GM23338 (cell line): ENCODE measurements at regions not wholly inside any gene's neighbourhood (a gene's known extent, or its start where the extent isn't known, plus 50 kb on each side); places are given as distances from the start of the nearest gene placed in this dataset.

ENCODE experiments used
- ATAC-seq: fragments of 200-7000 bp; cut with Tn5 transposase; 3 replicates; pipeline ENCODE4 v1.9.1; 2020
- DNase-seq: peaks from one replicate; pipeline ENCODE4 v3.0.0-alpha.2; 2015; ENCODE audit warnings: low spot score
- H2AFZ ChIP-seq: fragments of 200-600 bp; sonication (generic); 2 replicates; pipeline ENCODE4 v1.8.0; 2016; ENCODE audit warnings: antibody characterized with exemption, mild to moderate bottlenecking, moderate library complexity
- H3F3A ChIP-seq: fragments of 200-600 bp; sonication (generic); replicated peaks from 2 replicates; pipeline ENCODE4 v1.8.0; 2017; ENCODE audit warnings: antibody characterized with exemption, mixed run types, low read depth
- H3K27ac ChIP-seq: fragments of 200-600 bp; sonication (generic); 2 replicates; pipeline ENCODE4 v1.6.1; 2016; ENCODE audit warnings: low read depth
- H3K27me3 ChIP-seq: fragments of 200-600 bp; sonication (generic); 2 replicates; pipeline ENCODE4 v1.8.0; 2016; ENCODE audit warnings: mild to moderate bottlenecking, mixed run types, moderate library complexity; ENCODE audit not compliant: insufficient read depth
- H3K36me3 ChIP-seq: fragments of 200-600 bp; sonication (generic); 2 replicates; pipeline ENCODE4 v1.8.0; 2016; ENCODE audit warnings: mild to moderate bottlenecking; ENCODE audit not compliant: insufficient read depth
- H3K4me1 ChIP-seq: fragments of 200-600 bp; sonication (generic); 2 replicates; pipeline ENCODE4 v1.8.0; 2016; ENCODE audit warnings: mild to moderate bottlenecking, moderate library complexity; ENCODE audit not compliant: insufficient read depth
- H3K4me2 ChIP-seq: fragments of 200-600 bp; sonication (generic); 2 replicates; pipeline ENCODE4 v1.7.1; 2017; ENCODE audit warnings: mixed run types
- H3K4me3 ChIP-seq: fragments of 200-600 bp; sonication (generic); 2 replicates; pipeline ENCODE4 v1.6.1; 2016; ENCODE audit warnings: mixed run types
- H3K79me2 ChIP-seq: fragments of 200-600 bp; sonication (generic); replicated peaks from 2 replicates; pipeline ENCODE4 v1.8.0; 2017; ENCODE audit warnings: mild to moderate bottlenecking; ENCODE audit not compliant: insufficient read depth
- H3K9me2 ChIP-seq: fragments of 200-600 bp; sonication (generic); 2 replicates; pipeline ENCODE4 v1.8.0; 2017; ENCODE audit not compliant: insufficient read depth
- H4K20me1 ChIP-seq: fragments of 200-600 bp; sonication (generic); replicated peaks from 2 replicates; pipeline ENCODE4 v1.8.0; 2017; ENCODE audit warnings: mild to moderate bottlenecking; ENCODE audit not compliant: insufficient read depth
- H3K27ac Mint-ChIP-seq: 2 replicates; pipeline ENCODE4 v1.8.0; 2020; ENCODE audit warnings: inconsistent platforms, mild to moderate bottlenecking, moderate library complexity, mixed read lengths
- H3K27me3 Mint-ChIP-seq: 3 replicates; pipeline ENCODE4 v1.8.0; 2022; ENCODE audit warnings: low read depth, mild to moderate bottlenecking, moderate library complexity, mixed read lengths, inconsistent platforms; ENCODE audit not compliant: insufficient read depth, poor library complexity
- H3K36me3 Mint-ChIP-seq: 3 replicates; pipeline ENCODE4 v1.8.0; 2021; ENCODE audit warnings: low read depth, mild to moderate bottlenecking, inconsistent platforms, moderate library complexity, mixed read lengths
- H3K4me1 Mint-ChIP-seq: 3 replicates; pipeline ENCODE4 v1.8.0; 2020; ENCODE audit warnings: mild to moderate bottlenecking, inconsistent platforms, mixed read lengths
- H3K4me3 Mint-ChIP-seq: 3 replicates; pipeline ENCODE4 v1.8.0; 2021; ENCODE audit warnings: moderate library complexity, mild to moderate bottlenecking, inconsistent platforms, mixed read lengths
- H3K9me3 Mint-ChIP-seq: 3 replicates; pipeline ENCODE4 v1.8.0; 2020; ENCODE audit warnings: moderate library complexity, mild to moderate bottlenecking, inconsistent platforms, mixed read lengths
- CREB1 ChIP-seq: fragments of 250-450 bp; sonication (Bioruptor Pico); IDR thresholded peaks from 2 replicates; pipeline ENCODE4 v1.5.0; 2020; ENCODE audit warnings: low read depth, mild to moderate bottlenecking, moderate library complexity
- CTCF ChIP-seq, 2 experiments: fragments of 200-600 bp in 1 of 2; sonication (generic) in 1 of 2; conservative IDR thresholded peaks; 2 replicates each; pipeline versions ENCODE4 v1.5.1 to v1.6.1; 2016 to 2017; ENCODE audit warnings: antibody characterized with exemption in 2 of 2, low read depth in 2 of 2, mild to moderate bottlenecking in 2 of 2, moderate library complexity in 1 of 2
- EZH2 ChIP-seq: fragments of 200-600 bp; sonication (generic); IDR thresholded peaks from one replicate; pipeline ENCODE4 v1.8.0; 2017; ENCODE audit warnings: antibody characterized with exemption, mild to moderate bottlenecking, low read depth; ENCODE audit not compliant: unreplicated experiment
- EZH2phosphoT487 ChIP-seq: fragments of 200-600 bp; sonication (generic); IDR thresholded peaks from one replicate; pipeline ENCODE4 v1.8.1; 2018; ENCODE audit warnings: antibody characterized with exemption; ENCODE audit not compliant: unreplicated experiment
- JUNB ChIP-seq: IDR thresholded peaks from one replicate; pipeline ENCODE4 v1.6.1; 2016; ENCODE audit warnings: antibody characterized with exemption; ENCODE audit not compliant: unreplicated experiment
- NANOG ChIP-seq: IDR thresholded peaks from 2 replicates; pipeline ENCODE4 v1.6.1; 2016; ENCODE audit warnings: antibody characterized with exemption, borderline replicate concordance
- POLR2AphosphoS5 ChIP-seq: IDR thresholded peaks from 2 replicates; pipeline ENCODE4 v1.6.1; 2016; ENCODE audit warnings: antibody characterized with exemption, low read depth
- REST ChIP-seq: IDR thresholded peaks from one replicate; pipeline ENCODE4 v1.6.1; 2018; ENCODE audit warnings: antibody characterized with exemption; ENCODE audit not compliant: unreplicated experiment
- STAT1 ChIP-seq: IDR thresholded peaks from one replicate; pipeline ENCODE4 v1.6.1; 2016; ENCODE audit warnings: antibody characterized with exemption; ENCODE audit not compliant: unreplicated experiment
- ZNF114 ChIP-seq: fragments of 250-450 bp; sonication (Bioruptor Pico); IDR thresholded peaks from 2 replicates; pipeline ENCODE4 v1.5.0; 2020; ENCODE audit warnings: mild to moderate bottlenecking, moderate library complexity
- ZNF331 ChIP-seq: fragments of 250-450 bp; sonication (Bioruptor Pico); IDR thresholded peaks from 2 replicates; pipeline ENCODE4 v1.5.0; 2020; ENCODE audit warnings: low read depth, mild to moderate bottlenecking, moderate library complexity
- TF ChIP-seq, protein P1 (sequence below): fragments of 250-450 bp; sonication (Bioruptor Pico); IDR thresholded peaks from 2 replicates; pipeline ENCODE4 v1.5.0; 2020; ENCODE audit warnings: mild to moderate bottlenecking, moderate library complexity
- TF ChIP-seq, protein P2 (sequence below): IDR thresholded peaks from 2 replicates; pipeline ENCODE4 v1.6.1; 2016; ENCODE audit warnings: antibody characterized with exemption

- H3K4me3 ChIP-seq: no peak overlapping the region
- Mint-ChIP-seq H3K27me3 (no peaks in the 10 kb centered on the region), H3K4me3 (no peak overlapping the region), H3K36me3 (no peaks in the 10 kb centered on the region), H3K9me3 (no peaks in the 10 kb centered on the region; the same call in 2 of the 3 replicates), H3K4me1 (no peaks in the 10 kb centered on the region), H3K27ac (no peak overlapping the region)
- H3K27me3 ChIP-seq: no peaks in the 10 kb centered on the region
- ATAC-seq: no peak
- H3K4me2 ChIP-seq: no peak overlapping the region
- no peak for DNase-seq
- no peaks in the 10 kb centered on the region for H3K4me1 ChIP-seq
- H3K36me3 ChIP-seq: no peaks in the 10 kb centered on the region
- 0 out of 2 replicates have a peak, but pooled peaks cover 4% of the 10 kb centered on the region for H3K9me2 ChIP-seq
- peak overlapping the region; percentile 83; the same call in 1 of the 2 replicates for H2AFZ ChIP-seq
- H4K20me1 ChIP-seq: no peaks in the 10 kb centered on the region
- H3K27ac ChIP-seq: no peak overlapping the region
- H3K79me2 ChIP-seq: no peaks in the 10 kb centered on the region
- TF ChIP-seq, protein P1, sequence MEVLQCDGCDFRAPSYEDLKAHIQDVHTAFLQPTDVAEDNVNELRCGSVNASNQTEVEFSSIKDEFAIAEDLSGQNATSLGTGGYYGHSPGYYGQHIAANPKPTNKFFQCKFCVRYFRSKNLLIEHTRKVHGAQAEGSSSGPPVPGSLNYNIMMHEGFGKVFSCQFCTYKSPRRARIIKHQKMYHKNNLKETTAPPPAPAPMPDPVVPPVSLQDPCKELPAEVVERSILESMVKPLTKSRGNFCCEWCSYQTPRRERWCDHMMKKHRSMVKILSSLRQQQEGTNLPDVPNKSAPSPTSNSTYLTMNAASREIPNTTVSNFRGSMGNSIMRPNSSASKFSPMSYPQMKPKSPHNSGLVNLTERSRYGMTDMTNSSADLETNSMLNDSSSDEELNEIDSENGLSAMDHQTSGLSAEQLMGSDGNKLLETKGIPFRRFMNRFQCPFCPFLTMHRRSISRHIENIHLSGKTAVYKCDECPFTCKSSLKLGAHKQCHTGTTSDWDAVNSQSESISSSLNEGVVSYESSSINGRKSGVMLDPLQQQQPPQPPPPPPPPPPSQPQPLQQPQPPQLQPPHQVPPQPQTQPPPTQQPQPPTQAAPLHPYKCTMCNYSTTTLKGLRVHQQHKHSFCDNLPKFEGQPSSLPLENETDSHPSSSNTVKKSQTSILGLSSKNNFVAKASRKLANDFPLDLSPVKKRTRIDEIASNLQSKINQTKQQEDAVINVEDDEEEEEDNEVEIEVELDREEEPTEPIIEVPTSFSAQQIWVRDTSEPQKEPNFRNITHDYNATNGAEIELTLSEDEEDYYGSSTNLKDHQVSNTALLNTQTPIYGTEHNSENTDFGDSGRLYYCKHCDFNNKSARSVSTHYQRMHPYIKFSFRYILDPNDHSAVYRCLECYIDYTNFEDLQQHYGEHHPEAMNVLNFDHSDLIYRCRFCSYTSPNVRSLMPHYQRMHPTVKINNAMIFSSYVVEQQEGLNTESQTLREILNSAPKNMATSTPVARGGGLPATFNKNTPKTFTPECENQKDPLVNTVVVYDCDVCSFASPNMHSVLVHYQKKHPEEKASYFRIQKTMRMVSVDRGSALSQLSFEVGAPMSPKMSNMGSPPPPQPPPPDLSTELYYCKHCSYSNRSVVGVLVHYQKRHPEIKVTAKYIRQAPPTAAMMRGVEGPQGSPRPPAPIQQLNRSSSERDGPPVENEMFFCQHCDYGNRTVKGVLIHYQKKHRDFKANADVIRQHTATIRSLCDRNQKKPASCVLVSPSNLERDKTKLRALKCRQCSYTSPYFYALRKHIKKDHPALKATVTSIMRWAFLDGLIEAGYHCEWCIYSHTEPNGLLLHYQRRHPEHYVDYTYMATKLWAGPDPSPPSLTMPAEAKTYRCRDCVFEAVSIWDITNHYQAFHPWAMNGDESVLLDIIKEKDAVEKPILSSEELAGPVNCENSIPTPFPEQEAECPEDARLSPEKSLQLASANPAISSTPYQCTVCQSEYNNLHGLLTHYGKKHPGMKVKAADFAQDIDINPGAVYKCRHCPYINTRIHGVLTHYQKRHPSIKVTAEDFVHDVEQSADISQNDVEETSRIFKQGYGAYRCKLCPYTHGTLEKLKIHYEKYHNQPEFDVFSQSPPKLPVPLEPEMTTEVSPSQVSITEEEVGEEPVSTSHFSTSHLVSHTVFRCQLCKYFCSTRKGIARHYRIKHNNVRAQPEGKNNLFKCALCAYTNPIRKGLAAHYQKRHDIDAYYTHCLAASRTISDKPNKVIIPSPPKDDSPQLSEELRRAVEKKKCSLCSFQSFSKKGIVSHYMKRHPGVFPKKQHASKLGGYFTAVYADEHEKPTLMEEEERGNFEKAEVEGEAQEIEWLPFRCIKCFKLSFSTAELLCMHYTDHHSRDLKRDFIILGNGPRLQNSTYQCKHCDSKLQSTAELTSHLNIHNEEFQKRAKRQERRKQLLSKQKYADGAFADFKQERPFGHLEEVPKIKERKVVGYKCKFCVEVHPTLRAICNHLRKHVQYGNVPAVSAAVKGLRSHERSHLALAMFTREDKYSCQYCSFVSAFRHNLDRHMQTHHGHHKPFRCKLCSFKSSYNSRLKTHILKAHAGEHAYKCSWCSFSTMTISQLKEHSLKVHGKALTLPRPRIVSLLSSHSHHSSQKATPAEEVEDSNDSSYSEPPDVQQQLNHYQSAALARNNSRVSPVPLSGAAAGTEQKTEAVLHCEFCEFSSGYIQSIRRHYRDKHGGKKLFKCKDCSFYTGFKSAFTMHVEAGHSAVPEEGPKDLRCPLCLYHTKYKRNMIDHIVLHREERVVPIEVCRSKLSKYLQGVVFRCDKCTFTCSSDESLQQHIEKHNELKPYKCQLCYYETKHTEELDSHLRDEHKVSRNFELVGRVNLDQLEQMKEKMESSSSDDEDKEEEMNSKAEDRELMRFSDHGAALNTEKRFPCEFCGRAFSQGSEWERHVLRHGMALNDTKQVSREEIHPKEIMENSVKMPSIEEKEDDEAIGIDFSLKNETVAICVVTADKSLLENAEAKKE (CRISPR knock-in tag): no peak
- TF ChIP-seq ZNF331 (CRISPR knock-in tag) (no peak), CREB1 (no peak), STAT1 (no peak), CTCF (conservative IDR thresholded peaks at IDR 0.05; ENCODE audit: low read depth in 2 of 2) (no peak), ZNF114 (no peak), EZH2phosphoT487 (no peak), NANOG (no peak), POLR2AphosphoS5 (no peak), EZH2 (no peak), REST (no peak), JUNB (no peak)
- TF ChIP-seq, protein P2, sequence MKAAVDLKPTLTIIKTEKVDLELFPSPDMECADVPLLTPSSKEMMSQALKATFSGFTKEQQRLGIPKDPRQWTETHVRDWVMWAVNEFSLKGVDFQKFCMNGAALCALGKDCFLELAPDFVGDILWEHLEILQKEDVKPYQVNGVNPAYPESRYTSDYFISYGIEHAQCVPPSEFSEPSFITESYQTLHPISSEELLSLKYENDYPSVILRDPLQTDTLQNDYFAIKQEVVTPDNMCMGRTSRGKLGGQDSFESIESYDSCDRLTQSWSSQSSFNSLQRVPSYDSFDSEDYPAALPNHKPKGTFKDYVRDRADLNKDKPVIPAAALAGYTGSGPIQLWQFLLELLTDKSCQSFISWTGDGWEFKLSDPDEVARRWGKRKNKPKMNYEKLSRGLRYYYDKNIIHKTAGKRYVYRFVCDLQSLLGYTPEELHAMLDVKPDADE: no peak
- no peaks in the 10 kb centered on the region for H3F3A ChIP-seq
These were observed 1002.5 kb upstream of the INTU start for GRCh38 chr4:126630230-126630629.
